A549 (cell line): ENCODE measurements at regions not wholly inside any gene's neighbourhood (a gene's known extent, or its start where the extent isn't known, plus 50 kb on each side); places are given as distances from the start of the nearest gene placed in this dataset.

Experiments
- CBX8 ChIP-seq: fragments of 200-600 bp; sonication (generic); IDR thresholded peaks from 2 replicates; pipeline ENCODE4 v1.6.1; 2016
- CHD2 ChIP-seq: fragments of 150-350 bp; IDR thresholded peaks from 2 replicates; pipeline ENCODE4 v1.6.1; 2014; ENCODE audit warnings: low read length; ENCODE audit not compliant: partially characterized antibody
- CHD4 ChIP-seq: fragments of 200-600 bp; sonication (generic); IDR thresholded peaks from 2 replicates; pipeline ENCODE4 v1.6.1; 2016; ENCODE audit warnings: antibody characterized with exemption, mild to moderate bottlenecking, borderline replicate concordance
- EP300 ChIP-seq, 2 experiments: fragments of >200 bp; sonication (Bioruptor Twin); formaldehyde crosslinking; IDR thresholded peaks; 2 replicates in 1 of 2; 3 replicates in 1 of 2; pipeline ENCODE4 v1.6.1; 2016 to 2017
- MAFK ChIP-seq: fragments of 450-650 bp; IDR thresholded peaks from 2 replicates; pipeline ENCODE4 v1.6.1; 2014; ENCODE audit not compliant: partially characterized antibody
- MYC ChIP-seq: IDR thresholded peaks from 2 replicates; pipeline ENCODE4 v1.6.1; 2012; ENCODE audit warnings: mild to moderate bottlenecking, inconsistent platforms, low read length, improper control_type of control experiment, borderline replicate concordance
- POLR2A ChIP-seq: IDR thresholded peaks from 2 replicates; pipeline ENCODE4 v1.6.1; 2012; ENCODE audit warnings: mild to moderate bottlenecking, low read length
- POLR2AphosphoS2 ChIP-seq: conservative IDR thresholded peaks from 2 replicates; pipeline ENCODE4 v1.6.1; 2012; ENCODE audit warnings: low read length, improper control_type of control experiment, inconsistent platforms
- TF ChIP-seq, protein P1 (sequence below): fragments of >200 bp; sonication (Bioruptor Twin); formaldehyde crosslinking; IDR thresholded peaks from 3 replicates; pipeline ENCODE4 v1.5.1; 2016

DNA sequence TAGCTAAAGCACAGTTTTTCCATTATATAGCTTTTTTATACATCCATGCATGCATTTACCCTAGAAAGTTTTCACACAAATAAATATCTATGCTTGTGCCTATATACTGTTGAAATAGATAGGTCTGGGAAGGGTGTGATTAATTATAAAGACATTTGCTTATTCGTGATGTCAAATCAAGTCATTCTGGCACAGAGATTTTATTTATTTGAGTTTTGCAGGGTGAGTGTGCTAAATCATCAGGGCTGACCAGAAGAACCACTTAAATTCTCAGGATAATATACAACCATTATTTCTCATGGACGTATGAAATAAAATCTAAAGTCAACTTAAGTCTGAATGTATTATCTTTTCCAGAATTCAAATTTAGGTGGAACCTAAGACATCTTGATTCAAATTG, 295.5 kb downstream of the EPHA4 start:
- TF ChIP-seq MYC = no peak
- TF ChIP-seq POLR2AphosphoS2 = no peak
- TF ChIP-seq POLR2A = no peak
- TF ChIP-seq, protein P1, sequence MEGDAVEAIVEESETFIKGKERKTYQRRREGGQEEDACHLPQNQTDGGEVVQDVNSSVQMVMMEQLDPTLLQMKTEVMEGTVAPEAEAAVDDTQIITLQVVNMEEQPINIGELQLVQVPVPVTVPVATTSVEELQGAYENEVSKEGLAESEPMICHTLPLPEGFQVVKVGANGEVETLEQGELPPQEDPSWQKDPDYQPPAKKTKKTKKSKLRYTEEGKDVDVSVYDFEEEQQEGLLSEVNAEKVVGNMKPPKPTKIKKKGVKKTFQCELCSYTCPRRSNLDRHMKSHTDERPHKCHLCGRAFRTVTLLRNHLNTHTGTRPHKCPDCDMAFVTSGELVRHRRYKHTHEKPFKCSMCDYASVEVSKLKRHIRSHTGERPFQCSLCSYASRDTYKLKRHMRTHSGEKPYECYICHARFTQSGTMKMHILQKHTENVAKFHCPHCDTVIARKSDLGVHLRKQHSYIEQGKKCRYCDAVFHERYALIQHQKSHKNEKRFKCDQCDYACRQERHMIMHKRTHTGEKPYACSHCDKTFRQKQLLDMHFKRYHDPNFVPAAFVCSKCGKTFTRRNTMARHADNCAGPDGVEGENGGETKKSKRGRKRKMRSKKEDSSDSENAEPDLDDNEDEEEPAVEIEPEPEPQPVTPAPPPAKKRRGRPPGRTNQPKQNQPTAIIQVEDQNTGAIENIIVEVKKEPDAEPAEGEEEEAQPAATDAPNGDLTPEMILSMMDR = no peak
- TF ChIP-seq CHD2 = no peak
- TF ChIP-seq CHD4 = no peak
- TF ChIP-seq CBX8 = no peak
- TF ChIP-seq MAFK = no peak
- no peak for TF ChIP-seq EP300 (IDR thresholded peaks at IDR 0.05)
